NCI-H1092 treated with DMSO at 0.1 percent for 48 hours (cell line): ENCODE measurements at regions not wholly inside any gene's neighbourhood (a gene's known extent, or its start where the extent isn't known, plus 50 kb on each side); places are given as distances from the start of the nearest gene placed in this dataset.
"Not testable (repeated sequence)": the region's sequence is repeated elsewhere in the genome, so short reads cannot be mapped to it uniquely, and the experiment has no call there.

ENCODE experiments used
- DNase-seq: peaks from one replicate; lab custom pipeline; 2025; lab: John Stamatoyannopoulos, UW

DNA sequence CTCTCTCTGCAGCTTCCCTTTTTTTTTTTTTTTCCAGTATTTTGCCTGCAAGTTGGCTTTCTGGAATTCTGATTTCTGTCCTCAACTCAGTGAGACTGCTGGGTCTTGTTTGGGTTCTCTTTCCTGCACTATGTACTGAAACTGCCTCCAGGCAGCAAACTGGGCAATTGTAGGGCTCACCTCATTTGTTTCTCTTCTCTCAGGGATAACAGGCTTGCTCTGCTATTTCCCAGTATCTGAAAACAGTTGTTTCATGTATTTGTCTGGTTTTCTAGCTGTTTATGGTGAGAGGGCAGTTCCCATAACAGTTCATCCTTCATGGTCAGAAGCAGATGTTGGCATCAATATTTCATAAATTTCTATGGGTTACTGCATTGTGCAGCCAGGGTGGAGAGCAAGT lies 206.0 kb downstream of the CYRIA start:
- no peak for DNase-seq

DNA sequence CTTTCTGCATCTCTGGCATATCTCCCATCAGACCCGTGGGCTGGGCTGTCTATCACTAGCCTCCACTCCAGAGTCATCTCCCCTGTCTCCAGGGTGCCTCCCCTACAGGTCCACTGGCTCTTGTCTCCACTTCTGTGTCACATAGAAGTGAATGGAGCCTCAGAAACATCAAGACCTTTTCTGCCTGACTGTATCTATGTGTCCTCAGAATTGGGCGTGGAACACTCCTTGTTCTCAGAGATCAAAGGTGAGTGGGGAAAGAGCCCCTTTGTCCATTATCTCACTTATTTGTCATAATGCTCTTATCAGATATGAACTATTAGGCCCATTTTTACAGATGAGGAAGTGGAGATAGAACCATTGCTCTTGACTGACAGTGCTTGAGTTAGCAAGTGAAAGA lies 211.0 kb downstream of the CYRIA start:
- no peak for DNase-seq

DNA sequence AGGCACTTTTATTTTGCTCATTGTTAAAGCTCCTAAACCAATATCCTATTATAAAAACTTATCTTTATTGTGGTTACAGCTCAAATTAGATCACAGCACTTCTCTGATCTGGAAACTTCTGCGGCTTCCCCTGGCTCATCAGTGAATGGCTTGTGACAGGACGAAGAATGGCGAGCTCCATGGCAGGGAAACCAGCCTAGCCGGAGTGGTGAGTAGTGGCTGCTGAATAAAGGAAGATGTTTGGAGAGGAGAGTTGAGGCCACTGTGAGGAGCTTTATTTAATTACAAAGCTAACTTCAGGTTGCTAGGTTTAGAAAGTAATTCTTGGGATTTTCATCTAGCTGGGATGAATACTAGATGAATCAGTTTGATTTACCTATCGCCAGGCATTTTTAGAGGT lies 213.5 kb downstream of the CYRIA start:
- no peak for DNase-seq

DNA sequence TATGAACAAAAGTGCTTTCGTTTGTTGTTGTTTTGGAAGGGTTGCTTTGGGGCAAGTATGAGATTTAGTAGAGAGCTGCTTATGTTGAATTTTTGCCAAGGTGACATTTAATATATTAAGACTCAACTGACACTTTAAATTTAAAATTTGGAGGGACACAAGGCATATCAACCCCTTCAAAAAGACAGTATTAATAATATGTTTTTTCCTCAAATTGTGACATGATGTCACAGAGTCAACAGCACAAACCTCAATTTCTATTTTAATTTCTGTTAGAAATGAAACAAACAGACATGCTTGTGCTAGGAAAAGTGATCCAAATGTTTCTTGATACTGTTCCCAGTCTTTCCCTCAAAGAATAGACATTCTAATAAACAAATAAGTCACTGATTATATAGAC lies 218.9 kb downstream of the CYRIA start:
- no peak for DNase-seq

DNA sequence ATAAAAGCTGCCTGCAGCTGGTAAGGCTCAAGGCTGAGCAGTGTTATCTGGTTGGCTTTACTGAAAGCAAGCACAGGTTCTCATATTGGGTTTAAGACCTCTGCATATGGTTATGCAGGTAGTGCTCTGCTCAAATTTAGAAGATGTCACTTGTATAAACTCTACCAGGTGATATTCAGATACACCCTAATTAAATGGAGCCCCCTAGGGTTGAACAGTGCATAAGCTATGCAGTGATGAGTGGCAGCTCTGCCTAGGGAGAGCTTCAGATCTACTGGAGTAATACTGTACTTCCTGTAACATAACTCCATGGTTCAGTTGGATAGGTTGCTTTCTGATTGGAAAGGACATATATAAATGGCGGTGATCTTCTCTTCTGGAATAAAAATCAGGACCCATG lies 222.7 kb downstream of the CYRIA start:
- DNase-seq: no peak

DNA sequence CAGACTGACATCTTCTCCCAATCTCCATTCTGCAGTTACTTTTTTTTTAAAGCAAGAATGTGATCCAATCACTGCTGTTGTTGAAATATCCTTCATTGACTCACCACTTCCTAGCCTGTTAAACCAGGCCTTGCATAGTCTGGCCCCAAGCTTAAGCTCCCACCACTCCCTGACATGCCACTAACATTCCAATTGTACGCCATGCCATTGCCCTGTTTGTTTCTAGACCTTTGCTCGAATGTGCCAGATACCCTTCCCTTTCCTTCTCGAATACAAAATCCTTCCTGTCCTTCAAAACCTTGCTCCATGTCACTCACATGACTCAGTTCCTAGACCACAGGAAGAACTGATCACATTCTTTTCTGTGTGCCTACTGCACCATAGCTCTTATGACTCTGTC lies 224.2 kb downstream of the CYRIA start:
- DNase-seq: no peak

DNA sequence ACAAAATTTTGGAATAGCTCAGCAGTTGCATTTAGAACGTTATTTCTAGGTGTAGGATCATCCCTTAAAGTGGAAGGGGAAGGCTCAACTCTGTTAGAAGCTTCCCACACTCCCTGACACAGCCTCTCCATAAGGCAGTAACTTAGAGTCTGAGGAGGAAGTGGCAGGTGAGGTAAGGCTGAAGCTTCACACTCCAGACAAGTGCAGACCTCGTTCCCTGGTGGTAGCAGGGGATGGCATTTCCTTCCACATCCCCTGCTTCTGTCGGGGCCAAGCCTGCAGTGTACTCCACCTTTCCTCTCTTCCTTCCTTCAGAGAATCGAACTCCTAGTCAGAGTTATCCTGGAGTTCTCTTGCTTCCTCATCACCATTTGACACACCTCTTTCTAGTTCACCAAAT lies 224.7 kb downstream of the CYRIA start:
- DNase-seq: no peak

DNA sequence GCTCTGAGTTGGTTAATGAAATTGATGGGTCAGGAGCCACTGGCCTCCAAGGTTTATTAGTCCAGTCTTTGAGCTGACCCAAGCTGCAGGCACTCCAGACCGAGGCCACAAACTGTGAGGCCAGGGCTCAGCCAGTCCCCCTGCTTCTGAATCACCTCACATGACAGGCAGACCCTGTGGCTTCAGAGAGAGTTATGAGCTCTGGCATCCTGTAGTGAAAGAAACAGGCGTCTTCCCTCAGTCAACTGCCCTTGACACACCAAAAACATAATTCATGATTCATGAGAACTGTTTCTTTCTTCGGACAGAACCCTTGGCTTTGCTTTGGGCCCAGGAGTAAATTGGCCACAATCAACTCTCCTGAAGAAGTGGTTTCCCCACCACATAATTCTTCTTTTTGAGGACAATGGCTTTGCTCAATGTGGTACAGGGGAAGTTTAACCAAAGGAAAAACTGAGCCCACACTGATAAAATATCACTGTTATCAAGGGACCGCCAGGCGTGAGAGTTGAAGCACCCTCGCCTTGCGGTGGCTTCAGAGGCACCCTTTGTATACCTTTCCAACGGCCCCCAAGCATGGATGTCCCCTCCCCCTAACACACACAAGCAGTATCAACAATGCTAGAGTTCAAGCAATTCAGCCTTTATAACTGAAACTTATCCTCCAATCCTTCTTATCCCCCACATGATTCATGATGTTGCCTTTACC lies 226.9 kb downstream of the CYRIA start:
- no peak for DNase-seq

DNA sequence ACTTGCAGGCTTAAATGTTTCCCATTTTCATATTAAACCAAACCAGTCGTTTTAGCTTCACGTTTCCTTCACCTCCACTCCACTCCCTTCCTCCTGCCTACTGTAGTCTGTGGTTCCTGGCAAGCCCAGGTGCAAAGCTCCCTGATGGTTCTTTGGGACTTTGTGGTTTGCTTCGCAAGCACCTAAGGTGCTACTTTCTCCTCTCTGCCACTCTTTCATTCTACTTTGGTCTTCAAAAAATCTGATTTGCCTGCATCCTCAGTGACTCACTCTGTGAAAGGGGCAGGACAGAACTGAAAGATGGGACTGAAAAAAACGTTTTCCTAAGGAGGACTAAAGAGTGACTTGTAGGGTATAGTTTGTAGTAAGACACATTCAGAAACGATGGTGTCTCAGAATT lies 228.4 kb downstream of the CYRIA start:
- no peak for DNase-seq

DNA sequence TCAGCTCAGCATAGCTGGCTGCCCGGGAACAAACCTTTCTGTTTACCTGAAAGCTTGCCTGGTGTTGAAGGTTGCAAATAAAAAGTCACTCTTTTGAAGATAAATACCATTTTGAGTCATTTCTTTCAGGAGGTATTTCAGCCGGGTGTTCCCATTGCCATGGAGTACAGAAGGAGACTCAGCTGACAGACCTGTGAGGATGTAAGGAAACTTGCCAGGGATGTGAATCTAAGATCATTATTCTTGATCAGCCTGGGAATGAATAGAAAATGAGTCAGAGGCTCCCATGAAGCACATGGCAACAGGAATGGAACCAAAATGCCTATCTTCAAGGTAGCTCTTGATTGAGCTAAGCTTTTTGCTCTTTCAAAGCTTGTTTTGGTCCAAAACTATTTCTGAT lies 231.2 kb downstream of the CYRIA start:
- no peak for DNase-seq

DNA sequence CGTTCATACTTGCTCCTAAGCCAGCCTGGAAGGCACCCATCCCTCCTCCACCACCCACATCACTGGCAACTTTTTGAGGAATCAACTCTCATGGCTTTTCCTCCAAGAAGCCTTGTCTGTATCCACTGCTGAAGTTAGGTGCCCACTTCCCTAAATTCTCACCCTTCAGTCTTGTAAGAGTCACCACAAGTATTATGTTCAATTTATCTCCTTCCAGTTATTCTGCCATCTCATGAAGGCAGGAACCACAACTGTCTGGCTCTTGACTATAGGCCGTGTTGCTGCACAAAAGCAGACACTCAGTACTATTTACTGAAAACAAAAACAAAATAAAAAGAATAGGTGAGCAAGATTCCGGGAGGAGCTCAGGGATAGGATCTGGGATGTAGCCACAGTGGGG lies 234.8 kb downstream of the CYRIA start:
- no peak for DNase-seq

DNA sequence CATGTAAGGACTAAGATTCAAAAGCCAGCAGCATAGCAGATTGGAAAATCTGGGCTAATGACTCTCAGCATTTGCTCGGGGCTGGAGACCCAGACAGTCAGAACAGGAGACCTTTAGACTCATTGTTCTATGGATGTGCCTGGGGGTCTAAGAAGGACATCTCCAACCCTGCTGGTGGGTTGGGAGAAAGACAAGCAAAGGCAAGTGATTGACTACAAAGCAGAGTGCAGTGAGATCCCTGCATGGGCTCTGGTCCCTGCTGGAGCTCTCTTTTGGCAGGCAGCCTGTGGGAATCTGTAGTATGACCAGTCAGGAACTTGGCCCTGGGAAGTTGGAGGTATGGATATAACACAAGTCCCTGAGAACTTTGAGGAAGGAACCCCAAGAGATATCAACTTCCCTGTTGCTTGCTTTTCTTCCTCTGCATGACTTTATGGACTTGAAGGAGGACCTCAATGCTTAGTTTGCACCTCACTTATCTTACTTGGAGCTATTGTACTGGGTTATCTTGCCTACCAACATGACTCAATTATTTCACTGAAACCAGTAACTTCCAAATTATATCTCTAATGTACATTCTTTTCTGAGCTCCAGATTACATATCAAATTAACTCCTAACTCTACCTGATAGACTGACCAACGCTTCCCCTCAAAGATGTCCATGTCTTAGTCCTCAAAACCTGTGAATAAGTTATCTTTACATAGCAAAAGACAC lies 236.0 kb downstream of the CYRIA start:
- no peak for DNase-seq

DNA sequence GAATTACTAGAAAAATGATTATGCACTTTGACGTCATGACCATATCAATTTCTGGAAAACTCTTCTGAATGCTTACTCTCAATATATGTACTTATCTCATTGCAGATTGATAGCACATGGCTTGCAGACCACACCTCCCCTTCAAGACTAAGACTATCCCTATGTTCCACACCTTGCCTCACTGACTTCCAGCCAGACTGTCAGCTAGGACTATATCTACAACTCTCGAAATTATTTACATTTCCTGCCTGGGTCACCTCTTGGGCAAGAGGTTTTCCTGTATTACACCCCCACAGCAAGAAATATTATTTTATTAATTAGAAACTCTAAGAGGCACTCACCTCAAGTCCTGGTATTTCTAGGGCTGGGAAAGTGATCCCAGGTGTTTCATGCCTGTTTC lies 236.6 kb downstream of the CYRIA start:
- no peak for DNase-seq

DNA sequence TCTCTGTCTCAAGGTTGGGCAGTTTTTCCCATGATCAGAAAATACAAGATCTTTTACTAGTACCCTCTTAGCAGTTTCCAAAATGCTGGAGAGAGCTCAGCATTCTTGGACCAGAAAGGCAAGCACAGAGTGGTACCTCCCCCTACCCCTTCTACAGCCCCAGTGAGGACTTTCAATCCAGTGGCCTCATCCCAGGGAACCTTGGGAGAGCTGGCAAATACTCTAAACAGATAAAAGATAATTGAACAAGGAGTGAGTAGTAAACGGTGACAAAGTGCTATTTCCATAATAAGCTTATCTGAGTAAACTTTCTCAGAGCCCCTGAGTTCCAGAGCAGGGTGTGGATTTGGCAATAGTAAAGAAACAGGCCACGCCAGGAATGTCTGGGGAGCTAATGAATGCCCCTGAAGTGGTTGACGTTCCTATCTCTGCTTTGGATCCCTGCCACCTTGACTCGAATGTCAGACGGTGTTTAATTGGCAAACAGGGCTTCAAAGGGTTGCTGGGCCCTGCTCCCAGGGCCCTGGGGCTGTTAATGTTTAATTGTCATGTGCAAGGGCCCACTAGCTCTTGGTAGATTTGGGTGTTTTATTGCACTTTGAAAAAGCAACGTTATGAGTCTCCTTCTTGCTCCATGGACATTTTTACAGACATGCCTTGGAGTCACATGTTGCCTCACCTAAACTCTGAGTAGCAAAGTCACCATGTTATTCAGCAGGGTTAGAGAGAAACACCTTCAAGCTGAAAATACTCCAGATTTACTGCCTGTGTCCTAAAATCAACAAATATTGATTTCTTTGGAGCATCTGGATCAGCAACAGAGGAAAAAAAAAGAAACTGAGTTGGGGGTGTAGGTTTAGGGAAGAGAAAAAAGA lies 239.9 kb downstream of the CYRIA start:
- peak; percentile 0 for DNase-seq

DNA sequence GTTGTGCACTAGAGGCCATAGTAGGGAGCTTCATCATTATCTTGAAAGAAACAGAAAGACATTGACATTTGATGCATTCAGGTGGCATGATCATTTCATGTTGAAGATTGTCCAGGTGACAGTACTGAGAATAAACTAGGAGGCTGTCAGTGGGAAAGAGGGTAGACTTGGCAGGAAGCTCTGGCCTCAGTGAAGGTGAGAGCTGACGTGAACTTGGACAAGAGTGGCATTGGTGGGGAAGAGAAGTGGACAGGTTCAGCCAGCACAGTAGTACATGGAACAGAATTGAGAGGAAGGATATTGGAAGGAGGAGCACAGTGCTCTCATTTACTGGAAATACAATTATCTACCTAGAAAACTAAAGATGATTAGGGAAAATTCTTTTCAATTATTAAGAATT lies 245.2 kb downstream of the CYRIA start:
- no peak for DNase-seq

DNA sequence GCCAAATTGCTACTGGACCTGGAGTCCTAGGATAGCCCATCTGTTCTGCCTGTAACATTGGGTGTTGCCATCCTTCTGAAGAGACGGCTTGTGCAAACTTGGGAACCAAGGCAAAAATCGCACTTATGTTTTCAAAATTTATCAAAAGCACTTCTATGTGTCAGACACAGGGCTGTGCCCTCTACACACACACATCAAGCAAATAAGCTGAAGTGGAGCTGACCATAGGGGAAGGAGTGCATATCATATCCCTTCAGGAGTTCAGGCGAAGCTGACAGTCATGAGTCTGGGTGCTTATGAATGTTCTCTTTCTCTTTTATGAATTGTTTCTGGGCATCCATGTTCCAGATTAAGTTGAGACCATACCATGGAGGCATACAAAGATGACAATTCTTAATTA lies 247.9 kb downstream of the CYRIA start:
- no peak for DNase-seq

DNA sequence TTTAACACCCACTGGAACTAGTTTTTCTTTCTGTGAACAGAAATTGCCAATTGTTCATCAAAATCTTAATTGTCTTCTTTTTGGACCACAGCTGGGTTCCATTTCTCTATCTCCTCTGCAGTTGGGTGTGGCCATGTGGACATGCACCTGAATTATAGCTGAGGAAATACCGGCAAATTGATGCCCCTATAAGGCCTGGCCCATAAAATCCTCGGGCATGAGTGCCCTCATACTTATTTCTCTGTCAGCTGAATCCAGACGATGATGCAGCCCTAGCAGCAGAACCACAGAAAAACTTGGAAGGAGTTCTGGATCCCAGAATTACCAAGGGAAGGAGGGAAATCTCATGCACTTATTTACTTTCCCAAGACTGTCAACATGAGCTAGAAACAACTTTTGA lies 249.0 kb downstream of the CYRIA start:
- DNase-seq: no peak

DNA sequence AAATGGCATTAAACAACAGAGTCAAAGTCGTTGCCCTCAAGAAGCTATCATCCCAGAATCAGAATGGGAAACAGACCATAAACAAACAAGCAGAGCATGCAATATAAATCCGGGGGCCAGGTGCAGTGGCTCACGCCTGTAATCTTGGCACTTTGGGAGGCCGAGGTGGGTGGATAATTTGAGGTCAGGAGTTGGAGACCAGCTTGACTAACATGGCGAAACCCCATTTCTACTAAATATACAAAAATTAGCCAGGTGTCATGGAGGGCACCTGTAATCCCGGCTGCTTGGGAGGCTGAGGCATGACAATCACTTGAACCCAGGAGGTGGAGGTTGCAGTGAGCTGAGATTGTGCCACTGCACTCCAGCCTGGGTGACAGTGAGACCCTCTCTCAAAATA lies 249.8 kb downstream of the CYRIA start:
- DNase-seq: not testable (repeated sequence)

DNA sequence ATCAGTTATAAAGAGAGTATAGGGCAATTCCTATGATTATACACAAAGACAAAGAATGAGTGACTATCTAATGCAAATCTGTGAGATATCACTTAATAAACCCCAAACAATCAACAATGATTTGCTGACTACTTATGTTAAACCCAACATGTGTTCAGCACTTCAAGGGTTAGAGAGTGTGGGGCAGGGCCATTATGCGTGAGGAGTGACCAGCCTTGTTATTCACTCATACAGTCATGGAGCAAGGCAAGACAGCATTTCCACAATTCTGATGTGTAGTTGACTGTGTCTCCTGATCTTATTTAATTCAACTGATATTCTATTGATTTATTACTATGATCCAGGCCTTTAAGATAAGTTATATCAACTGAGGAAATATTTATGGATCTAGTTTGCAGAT lies 251.7 kb downstream of the CYRIA start:
- DNase-seq: no peak

DNA sequence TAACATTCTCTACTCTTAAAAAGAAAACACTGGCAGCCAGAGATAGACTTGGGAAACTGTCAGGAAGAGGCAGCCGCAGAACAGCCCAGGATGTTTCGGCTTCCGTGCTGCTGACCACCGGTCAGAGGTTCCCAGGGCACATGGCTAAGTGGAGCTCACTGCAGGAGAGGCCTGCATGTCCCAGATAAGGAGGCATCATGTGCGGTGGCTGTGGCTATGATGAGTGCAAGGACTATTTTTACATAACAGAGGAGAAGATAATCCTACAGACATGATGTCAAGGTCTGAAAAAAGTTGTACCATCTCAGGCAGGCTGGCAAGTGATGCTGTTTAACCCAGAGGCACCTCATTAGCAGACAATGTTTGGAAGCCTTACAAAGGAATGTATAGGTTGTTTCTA lies 252.3 kb downstream of the CYRIA start:
- DNase-seq: no peak

DNA sequence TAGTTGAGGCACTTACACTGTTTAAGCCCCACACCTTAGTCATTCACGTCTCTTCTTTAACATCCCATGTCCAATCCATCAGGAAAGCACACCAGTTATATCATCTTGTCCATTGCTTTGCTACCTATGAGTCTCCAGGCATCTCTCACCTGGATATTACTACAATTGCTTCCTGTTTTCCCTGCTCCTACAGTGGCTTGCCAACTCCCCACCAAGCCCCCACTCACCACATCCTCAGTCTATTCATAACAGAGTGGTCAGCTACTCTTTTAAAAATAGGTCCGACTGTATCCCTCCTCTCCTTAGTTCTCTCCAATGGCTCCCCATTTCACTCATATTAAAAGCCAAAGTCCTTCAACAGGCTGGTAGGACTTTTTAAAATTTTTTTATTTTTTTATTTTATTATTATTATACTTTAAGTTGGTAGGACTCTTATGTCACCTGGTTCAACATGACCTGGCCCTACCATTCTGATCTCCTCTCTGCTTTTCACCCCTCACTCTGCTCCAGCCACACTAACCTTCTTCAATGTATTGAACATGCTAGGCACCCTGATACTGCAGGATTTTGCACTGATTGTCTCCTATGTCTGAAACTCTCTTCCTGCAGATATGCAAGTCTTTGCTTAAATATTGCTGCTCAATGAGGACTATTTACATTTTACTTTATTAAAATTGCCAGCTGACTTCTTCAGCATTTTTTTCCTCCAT lies 253.2 kb downstream of the CYRIA start:
- DNase-seq: no peak

DNA sequence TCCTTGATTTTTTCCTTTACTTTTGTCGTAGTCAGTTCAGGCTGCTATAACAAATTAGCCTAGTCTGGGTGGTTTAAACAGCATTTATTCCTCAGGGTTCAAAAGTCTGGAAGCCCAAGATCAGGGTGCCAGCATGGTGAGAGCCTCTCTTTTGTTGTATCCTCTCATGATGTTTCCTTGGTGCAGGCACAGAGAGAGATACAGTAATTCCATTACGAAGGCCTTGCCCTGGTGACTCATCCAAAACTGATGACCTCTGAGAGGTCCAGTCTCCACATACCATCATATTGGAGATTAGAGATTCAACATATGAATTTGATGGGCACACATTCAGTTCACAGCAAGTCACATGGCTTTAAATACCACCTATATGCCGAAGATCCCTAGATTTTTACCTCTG lies 253.8 kb downstream of the CYRIA start:
- DNase-seq: no peak
